ENCODE measurements at regions not wholly inside any gene's neighbourhood (a gene's known extent, or its start where the extent isn't known, plus 50 kb on each side); places are given as distances from the start of the nearest gene placed in this dataset.
"Not testable (repeated sequence)": the region's sequence is repeated elsewhere in the genome, so short reads cannot be mapped to it uniquely, and the experiment has no call there.

DNA sequence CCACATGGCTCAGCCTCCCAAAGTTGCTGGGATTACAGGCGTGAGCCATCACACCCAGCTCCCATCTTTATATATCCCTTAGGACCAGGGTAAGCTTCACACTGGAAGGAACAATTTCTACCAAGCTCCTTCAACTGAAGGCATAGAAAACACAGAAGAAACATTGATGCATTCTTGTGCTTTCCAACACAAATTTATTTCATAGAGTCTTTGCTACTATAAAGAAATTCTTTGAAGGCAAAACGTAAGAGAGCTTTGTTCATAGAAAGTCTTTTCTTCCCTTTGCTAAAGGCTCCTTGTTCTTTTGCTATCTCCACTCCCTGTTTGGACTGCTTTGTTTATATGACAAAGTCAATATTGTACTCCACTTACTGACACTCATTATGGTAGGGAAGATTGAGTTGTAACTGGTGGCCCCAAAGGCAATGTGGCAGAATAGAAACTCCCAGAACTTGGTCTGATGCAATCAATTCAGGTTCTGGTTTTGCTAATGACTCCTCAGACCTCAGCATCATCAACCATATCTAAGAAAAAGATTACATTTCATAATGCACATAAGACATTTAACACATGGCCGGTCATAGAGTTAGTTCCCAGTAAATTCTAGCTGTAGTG lies 97.4 kb upstream of the CLINT1 start:
- DNase-seq, result no peak

DNA sequence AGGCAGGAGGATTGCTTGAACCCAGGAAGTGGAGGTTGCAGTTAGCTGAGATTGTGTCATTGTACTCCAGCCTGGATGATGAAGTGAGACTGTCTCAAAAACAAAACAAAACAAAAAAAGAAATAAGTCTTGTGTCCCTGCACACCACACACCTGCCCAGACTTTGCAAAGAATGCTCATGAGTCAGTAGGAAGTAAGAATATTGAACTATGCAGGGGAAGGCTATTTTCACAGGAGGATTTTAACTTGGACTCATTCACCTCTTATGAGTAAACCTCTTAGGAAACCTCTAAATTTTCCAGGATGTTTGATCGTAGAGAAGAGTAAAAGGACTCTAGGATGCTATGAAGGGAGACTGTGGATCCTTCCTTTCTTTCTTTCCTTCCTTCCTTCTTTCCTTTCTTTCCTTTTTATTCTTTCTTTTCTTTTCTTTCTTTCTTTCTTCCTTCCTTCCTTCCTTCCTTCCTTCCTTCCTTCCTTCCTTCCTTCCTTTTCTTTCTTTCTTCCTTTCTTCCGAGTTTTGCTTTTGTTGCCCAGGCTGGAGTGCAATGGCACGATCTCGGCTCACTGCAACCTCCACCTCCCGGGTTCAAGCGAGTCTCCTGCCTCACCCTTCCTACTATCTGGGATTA lies 96.7 kb upstream of the CLINT1 start:
- no peak for DNase-seq

DNA sequence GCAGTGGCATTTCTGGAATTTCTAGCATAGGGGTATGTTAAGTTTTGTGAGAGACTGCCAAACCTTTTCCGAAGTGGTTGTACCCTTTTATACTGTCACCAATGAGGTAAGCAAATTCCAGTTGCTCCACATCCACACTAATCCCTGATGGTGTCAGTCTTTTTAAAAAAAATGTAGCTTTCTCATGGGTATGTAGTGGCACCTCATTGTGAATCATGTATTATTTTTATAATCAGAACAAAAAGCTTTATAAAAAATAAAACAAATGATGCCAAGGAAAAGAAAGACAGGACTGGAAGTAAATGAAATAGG lies 93.4 kb upstream of the CLINT1 start:
- DNase-seq, result no peak

DNA sequence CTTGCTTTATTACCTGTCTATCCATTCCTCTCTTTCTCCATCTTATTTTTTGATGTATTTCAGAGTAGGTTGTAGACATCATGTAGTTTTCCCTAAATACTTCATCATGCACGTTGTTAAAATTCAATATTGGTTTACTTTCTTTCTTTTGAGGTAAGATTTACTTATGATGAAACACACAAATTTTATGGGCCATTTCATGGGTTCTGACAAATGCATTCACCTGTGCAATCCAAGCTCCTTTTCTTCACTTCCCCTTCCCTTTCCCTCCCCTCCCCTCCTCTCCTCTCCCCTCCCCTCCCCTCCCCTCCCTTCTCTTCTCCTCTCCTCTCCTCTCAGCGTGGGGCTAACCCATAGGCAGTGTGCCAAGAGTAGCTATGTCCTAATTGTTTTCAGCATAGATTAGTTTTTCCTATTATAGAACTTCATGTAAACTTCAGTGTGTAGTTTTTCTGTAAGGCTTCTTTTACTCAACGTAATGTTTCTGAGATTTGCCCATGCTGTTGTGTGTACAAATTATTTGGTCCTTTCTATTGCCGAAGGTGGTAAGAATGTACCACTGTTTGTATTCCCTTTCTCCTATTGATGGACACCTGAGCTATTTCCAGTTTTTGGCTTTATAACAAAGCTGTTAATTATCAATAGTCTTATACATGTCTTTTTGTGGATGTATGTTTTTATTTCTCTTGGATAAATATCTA lies 92.9 kb upstream of the CLINT1 start:
- no peak for DNase-seq

DNA sequence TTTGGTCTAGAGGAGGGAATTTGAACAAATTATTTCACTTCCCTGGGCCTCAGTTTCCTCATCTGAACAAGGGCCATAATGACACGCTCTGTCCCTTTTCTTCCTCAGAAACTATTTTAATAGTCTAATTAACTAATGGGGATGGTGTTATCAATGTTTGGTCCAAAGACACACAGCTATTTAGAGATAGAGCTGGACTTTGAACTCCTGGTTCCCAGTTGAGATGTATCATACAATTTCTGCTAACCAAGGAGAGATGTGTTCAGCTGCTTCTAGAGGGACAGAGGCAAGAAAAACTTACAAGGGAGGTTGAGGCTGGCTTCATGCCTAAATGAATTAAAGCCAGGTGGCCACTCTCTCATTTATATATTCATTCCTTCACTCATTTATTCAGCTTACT lies 90.6 kb upstream of the CLINT1 start:
- no peak for DNase-seq

DNA sequence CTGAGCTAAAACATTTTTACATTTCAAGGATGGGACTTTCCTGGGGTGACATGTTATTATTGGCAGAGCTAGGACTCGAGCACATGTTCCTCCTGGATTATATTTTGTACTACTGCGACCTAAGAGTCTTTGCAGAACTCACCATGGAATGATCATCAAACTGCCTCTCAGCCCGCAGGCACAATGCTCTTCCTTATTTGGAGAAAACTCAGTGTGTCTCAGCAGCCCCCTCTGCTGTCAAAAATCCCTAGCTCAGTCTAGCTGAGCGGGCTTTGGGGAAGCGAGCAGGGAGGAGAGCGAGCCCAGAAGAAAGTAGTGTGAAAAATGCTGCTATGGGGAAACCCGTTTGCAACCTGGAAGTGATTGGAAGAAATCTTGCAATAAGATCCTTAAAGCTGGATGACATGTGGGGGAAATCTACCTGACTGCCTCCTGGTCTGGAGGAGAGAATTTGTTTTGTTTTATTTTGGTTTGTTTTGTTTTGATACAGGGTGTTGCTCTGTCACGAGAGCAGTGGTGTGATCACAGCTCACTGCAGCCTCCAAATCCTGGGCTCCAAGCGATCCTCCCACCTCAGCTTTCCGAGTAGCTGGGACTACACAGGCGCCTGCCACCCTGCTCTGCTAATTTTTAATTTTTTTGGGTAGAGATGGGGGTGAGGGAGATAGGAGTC lies 89.9 kb upstream of the CLINT1 start:
- peak; percentile 78 for DNase-seq

DNA sequence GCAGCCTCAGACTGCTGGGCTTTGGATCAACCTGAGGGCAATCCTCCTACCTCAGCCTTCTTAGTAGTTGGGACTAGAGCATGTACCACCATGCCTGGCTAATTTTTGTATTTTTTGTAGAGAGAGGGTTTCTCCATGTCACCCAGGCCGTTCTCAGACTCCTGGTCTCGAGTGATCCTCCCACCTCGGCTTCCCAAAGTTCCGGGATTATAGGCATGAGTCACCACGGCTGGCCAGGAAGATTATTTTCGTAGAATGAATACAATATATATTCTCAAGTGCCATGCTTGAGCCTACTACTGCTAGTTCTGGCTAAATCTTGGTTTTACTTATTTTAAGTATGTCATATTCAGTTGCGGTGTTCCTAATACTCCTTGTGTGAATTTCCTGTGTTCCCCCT lies 88.2 kb upstream of the CLINT1 start:
- no peak for DNase-seq

DNA sequence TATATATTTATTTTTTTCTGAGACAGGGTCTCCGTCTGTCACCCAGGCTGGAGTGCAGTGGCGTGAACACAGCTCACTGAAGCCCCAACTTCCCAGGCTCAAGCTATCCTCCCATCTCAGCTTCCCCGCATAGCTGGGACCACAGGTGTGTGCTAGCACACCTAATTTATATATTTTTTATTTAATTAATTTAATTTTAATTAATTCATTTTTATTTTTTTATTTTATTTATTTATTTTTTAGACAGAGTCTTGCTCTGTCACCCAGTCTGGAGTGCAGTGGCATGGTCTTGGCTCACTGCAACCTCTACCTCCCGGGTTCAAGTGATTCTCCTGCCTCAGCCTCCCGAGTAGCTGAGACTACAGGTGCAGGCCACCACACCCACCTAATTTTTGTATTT lies 86.9 kb upstream of the CLINT1 start:
- DNase-seq, result not testable (repeated sequence)

DNA sequence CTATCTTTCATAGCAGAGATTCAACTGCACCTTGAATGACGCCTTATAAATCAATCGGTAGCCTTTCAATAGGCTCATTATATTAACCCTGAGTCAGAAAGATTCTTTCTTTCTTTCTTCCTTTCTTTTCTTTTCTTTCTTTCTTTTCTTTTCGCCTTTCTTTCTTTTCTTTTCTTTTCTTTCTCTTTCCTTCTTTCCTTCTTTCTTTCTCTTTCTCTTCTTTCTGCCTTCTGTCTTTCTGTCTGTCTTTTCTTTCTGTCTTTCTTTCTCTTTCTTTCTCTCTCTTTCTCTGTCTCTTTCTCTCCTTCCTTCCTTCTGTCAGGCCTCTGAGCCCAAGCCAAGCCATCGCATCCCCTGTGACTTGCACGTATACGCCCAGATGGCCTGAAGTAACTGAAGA lies 86.0 kb upstream of the CLINT1 start:
- no peak for DNase-seq

DNA sequence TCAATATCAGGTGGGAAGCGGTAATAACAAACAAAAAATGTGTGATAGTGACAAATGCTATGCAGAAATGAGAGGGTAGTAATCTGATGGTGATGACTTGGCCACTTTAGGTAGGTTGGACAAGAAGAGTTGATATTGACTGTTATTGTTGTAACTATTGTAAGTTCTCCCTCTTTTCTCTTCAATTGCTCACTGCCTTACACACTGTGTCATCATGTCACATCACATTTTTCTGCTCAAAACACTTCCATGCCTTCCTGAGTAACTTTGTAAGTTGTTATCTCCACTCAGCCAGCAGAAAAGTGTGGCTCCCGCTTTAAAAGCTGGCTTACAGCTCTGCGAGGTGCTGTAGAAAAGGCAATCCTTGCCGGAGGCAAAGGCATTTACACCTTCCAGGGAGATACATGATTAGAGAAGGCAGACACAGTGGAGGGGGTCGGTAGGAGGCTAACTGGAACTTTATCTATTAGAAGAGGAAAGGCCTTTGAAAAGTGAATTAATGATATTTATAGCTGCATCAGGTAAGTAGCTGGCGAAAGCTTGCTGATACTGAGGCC lies 85.2 kb upstream of the CLINT1 start:
- no peak for DNase-seq

DNA sequence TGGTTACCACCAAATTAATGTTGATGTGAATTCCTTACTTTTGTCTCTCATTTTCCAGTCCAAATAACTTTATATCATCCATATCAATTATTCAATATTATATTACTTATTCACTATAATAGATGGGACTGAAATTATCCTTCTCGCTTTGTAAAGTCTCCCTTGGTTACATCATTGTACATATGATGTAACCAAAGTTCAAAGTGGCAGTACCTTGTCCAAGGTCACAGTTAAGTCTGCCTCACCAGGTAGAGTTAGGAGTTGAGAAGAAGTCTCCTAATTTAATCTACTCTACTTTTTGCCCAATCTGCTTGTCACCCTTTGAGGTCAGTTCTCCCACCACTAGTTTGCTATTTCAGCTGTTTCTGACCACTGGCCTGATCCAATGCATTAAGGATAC lies 83.7 kb upstream of the CLINT1 start:
- DNase-seq, result no peak

DNA sequence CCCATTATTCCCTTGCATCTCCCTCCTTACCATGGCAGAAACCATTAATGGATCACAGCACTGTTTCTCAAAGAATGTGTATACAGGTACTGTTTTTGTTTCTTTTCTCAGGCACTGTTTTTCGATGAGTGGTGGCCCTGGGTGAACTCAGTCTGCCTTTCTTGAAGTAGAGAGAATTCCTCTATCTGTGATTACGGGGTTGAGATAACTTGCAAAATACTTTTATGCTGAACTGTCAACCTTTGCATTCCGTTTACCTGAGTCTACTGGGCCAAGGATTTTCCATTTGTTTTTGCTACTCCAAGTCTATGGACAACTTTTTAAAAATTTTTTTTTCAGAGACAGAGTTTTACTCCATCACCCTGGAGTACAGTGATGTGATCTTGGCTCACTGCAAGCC lies 82.7 kb upstream of the CLINT1 start:
- DNase-seq, result no peak

DNA sequence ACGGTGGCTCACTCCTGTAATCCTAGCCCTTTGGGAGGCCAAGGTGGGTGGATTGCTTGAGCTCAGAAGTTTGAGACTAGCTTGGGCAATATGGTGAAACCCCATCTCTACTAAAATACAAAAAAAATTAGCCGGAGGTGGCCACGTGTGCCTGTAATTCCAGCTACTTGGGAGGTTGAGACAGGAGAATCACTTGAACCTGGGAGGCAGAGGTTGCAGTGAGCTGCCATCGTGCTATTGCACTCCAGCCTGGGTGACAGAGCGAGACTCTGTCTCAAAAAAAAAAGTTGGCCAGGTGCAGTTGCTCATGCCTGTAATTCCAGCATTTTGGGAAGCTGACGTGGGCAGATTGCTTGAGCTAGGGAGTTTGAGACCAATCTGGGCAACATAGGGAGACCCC lies 79.2 kb upstream of the CLINT1 start:
- not testable (repeated sequence) for DNase-seq

DNA sequence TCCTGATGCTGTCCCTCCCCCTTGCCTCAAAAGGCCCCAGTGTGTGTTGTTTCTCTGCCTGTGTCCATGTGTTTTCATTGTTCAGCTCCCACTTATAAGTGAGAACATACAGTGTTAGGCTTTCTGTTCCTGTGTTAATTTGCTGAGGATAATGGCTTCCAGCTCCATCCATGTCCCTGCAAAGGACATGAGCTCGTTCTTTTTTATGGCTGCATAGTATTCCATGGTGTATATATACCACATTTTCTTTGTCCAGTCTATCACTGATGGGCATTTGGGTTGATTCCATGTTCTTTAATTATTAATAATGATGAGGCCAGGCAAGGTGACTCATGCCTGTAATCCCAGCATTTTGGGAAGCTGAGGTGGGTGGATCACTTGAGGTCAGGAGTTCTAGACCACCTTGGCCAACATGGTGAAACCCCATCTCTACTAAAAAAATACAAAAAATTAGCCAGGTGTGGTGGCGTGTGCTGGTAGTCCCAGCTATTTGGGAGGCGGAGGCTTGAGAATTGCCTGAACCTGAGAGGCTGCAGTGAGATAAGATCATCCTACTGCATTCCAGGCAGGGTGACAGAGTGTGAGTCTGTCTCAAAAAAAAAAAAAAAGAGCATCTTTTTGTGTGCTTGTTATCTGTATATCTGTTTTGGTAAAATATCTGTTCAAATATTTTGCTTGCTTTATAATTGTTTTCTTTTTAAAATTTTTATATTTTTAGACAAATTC lies 78.0 kb upstream of the CLINT1 start:
- not testable (repeated sequence) for DNase-seq

DNA sequence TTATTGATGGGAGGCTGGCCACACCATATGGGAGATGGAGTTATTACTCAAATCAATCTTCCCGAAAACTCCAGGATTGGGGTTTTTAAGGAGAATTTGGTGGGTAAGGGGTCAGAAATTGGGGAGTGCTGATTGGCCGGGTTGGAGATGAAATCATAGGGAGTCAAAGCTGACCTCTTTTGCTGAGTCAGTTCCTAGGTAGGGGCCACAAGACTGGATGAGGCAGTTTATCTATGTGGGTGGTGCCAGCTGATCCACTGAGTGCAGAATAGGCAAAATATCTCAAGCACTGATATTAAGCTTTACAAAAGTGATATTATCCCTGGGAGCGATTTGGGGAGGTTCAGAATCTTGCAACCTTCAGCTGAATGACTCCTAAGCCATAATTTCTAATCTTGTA lies 75.7 kb upstream of the CLINT1 start:
- no peak for DNase-seq

DNA sequence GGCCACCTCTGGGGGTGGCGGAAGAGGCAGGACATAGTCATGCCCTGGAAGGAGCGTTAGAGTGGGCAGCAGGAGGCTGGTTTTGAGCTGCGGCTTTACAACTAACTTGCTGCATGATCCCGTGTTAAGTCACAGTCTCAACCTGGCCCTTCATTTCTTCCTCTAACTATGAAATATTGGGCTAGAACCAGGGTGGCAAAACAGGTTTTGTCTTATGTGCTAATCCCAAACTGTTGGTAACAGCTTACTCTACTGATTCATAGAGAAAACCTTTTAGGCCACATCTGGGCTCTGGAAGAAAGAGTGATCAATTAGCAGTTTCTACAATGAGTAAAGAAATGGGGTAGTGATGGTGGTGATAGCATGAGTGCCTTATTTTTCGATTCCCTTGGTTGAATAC lies 74.1 kb upstream of the CLINT1 start:
- no peak for DNase-seq

DNA sequence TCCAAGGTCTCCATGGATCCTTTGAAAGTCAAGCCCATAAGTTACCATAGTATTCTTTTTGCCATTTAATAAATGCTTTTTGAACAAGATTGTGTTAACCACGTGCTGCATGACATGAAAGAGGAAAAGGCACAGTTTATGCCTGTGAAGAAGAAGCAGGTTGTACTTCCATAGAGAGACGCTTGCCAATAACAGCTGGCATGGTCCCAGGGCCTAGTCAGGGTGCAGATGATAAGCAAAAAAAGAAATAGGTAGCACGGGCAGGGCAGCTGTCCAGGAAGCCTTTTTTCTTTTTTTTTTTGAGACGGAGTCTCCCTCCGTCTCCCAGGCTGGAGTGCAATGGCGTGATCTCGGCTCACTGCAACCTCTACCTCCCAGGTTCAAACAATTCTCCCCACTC lies 71.8 kb upstream of the CLINT1 start:
- DNase-seq, result no peak

DNA sequence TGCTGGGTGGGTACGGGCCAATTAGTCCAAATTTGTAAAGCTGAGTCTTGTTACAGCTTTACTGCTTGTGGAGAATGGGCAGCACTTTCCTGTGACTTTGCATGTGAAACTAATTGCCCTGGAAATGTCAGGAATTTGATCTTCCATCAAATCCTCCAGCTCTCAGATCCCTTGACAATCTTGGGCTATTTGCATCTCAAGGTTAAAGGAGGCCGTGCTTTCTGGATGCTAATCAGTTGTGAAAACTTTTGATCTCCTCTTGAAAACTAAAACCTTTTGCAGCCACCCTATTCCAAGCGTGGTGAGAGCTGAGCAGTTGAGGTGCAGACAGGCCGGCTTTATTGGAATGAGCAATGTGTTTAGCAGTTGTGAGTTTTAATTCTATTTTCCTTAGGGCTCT lies 68.0 kb upstream of the CLINT1 start:
- DNase-seq, result no peak

DNA sequence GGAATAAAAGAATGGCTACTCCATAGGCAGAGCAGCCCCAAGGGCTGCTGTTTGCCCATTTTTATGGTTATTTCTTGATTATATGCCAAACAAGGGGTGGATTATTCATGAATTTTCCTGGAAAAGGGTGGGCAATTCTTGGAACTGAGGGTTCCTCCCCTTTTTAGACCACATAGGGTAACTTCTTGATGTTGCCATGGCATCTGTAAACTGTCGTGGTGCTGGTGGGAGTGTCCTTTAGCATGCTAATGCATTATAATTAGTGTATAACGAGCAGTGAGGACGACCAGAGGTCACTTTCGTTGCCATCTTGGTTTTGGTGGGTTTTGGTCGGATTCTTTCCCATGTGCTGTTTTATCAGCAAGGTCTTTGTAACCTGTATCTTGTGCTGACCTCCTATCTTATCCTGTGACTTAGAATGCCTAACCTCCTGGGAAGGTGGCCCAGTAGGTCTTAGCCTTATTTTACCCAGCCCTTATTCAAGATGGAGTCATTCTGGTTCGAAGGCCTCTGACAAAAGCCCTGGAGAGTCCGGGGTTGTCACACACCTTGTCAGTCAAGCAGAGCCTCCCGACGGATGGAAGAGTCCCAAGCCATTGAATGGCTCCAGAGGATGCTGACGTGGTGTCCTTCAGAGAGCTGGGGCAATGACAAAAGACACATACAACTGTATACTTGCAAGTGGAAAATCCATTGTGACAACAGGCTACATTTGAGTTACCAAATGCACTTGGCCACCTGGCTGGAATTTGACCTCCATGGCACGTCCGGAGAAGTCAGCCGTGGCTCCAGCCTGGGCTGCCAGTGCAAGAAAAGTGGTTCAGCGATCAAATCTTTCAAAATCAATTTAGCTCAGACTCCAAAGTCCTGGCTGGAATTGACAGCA lies 67.1 kb upstream of the CLINT1 start:
- no peak for DNase-seq

DNA sequence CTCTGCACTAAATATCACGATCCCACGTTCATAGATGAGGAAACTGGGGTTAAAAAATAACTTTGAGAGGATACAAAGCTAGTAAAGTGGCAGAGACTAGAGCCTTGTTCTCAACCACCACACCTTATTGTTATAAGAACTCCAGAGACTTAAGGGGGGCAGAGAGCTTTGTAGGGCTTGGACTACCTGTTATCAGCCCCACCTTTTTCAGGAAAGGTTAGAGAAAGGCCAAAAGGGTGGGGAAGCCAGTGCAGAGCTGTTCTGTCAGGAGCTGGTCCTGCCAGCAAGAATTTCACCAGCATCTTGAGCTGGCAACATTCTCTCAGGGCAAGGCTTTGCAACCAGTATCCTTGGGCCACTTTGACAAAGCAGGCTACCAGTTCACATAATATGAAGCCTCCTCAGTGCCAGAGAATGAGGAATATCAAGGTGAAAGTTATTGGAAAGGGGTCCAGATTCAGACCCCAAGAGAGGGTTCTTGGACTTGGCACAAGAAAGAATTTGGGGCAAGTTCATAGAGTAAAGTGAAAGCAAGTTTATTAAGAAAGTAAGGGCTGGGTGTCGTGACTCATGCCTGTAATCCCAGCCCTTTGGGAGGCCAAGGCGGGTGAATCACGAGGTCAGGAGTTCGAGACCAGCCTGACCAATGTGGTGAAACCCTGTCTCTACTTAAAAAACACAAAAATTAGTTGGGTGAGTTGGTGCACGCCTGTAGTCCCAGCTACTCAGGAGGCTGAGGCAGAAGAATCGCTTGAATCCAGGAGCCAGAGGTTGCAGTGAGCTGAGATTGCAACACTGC lies 66.2 kb upstream of the CLINT1 start:
- DNase-seq, result no peak

DNA sequence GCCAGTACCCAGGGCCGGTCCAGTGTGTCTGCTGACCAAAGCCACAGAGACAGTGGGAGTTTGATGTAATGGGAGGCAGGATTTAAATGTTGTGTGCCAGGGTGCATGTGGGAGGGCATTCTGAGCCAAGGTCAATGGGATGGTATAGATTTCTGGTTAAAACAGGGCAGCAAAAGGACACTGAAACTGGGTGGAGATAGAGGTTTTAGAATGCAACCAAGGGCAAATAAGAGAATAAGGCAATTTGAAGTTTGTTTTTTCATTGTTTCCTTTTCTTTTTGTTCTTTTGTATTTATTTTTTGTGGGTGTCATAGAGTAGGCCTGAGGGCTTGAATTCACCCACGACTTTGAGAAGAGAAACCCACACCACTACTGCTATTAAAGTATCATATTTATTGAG lies 65.5 kb upstream of the CLINT1 start:
- no peak for DNase-seq
